Hepatocyte (in vitro differentiated cells): ENCODE measurements at regions not wholly inside any gene's neighbourhood (a gene's known extent, or its start where the extent isn't known, plus 50 kb on each side); places are given as distances from the start of the nearest gene placed in this dataset.

Experiments
- DNase-seq: peaks from one replicate; pipeline ENCODE4 v3.0.0-alpha.2; 2016; ENCODE audit warnings: low spot score
- H2AFZ ChIP-seq: fragments of 200-600 bp; sonication (generic); 2 replicates; pipeline ENCODE4 v1.6.0; 2016; ENCODE audit warnings: antibody characterized with exemption, mild to moderate bottlenecking
- H3K27ac ChIP-seq: fragments of 200-600 bp; sonication (generic); 2 replicates; pipeline ENCODE4 v1.5.1; 2016; ENCODE audit warnings: mild to moderate bottlenecking
- H3K27me3 ChIP-seq: fragments of 200-600 bp; sonication (generic); 2 replicates; pipeline ENCODE4 v1.6.1; 2016
- H3K36me3 ChIP-seq: fragments of 200-600 bp; sonication (generic); replicated peaks from 2 replicates; pipeline ENCODE4 v1.5.1; 2016; ENCODE audit warnings: low read depth; ENCODE audit not compliant: insufficient read depth
- H3K4me1 ChIP-seq: fragments of 200-600 bp; sonication (generic); 2 replicates; pipeline ENCODE4 v1.5.1; 2016; ENCODE audit warnings: mild to moderate bottlenecking, moderate library complexity; ENCODE audit not compliant: insufficient read depth
- H3K4me2 ChIP-seq: fragments of 200-600 bp; sonication (generic); 2 replicates; pipeline ENCODE4 v1.6.0; 2016
- H3K4me3 ChIP-seq: fragments of 200-600 bp; sonication (generic); 2 replicates; pipeline ENCODE4 v1.5.1; 2016; ENCODE audit warnings: mild to moderate bottlenecking
- H3K79me2 ChIP-seq: fragments of 200-600 bp; sonication (generic); 2 replicates; pipeline ENCODE4 v1.6.0; 2017; ENCODE audit warnings: mild to moderate bottlenecking
- H3K9me2 ChIP-seq: fragments of 200-600 bp; sonication (generic); replicated peaks from 2 replicates; pipeline ENCODE4 v1.6.0; 2017; ENCODE audit warnings: mild to moderate bottlenecking; ENCODE audit not compliant: insufficient read depth
- H3K9me3 ChIP-seq: fragments of 200-600 bp; sonication (generic); 2 replicates; pipeline ENCODE4 v1.5.1; 2016; ENCODE audit warnings: low read depth, mild to moderate bottlenecking
- H4K20me1 ChIP-seq: fragments of 200-600 bp; sonication (generic); 2 replicates; pipeline ENCODE4 v1.6.0; 2016; ENCODE audit warnings: mild to moderate bottlenecking; ENCODE audit not compliant: insufficient read depth, poor library complexity, severe bottlenecking
- EZH2 ChIP-seq: fragments of 200-600 bp; sonication (generic); IDR thresholded peaks from 2 replicates; pipeline ENCODE4 v1.6.1; 2016; ENCODE audit warnings: antibody characterized with exemption, mild to moderate bottlenecking, borderline replicate concordance
- EZH2phosphoT487 ChIP-seq: fragments of 200-600 bp; sonication (generic); IDR thresholded peaks from one replicate; pipeline ENCODE4 v1.6.1; 2018; ENCODE audit warnings: antibody characterized with exemption, mild to moderate bottlenecking, low read depth, moderate library complexity; ENCODE audit not compliant: unreplicated experiment, severe bottlenecking
- WGBS: methylation state at CpG from one replicate; pipeline ENCODE4 v1.1.6; 2016; ENCODE audit warnings: low lambda C conversion rate; ENCODE audit errors: missing lambda C conversion rate; 5-methylcytosine and 5-hydroxymethylcytosine counted together
- TF ChIP-seq, protein P1 (sequence below): fragments of 200-600 bp; sonication (generic); IDR thresholded peaks from 2 replicates; pipeline ENCODE4 v1.5.1; 2016; ENCODE audit warnings: antibody characterized with exemption, mild to moderate bottlenecking; ENCODE audit not compliant: poor library complexity

DNA sequence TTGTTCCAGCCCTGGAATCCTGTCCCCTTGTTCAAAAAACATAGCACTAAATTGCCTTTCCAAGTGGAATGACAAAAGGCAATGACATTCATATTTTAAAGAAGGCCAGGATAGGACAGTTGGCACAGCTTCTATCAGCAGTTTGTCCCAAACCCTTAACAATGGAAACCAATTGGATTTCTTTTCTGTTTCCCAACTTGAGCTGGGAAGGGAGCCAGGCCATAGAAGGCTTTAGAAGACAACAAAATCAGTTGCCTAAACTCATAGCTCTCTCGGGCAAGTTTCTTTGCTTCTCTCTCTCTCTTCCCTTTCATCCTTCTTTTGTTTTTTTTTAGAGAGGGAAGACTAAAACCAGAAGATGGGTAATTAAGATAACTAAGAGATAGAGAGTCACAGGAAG lies 227.7 kb upstream of the TPRG1 start:
- Histone ChIP-seq H3K79me2 (no peaks in the 10 kb centered on the region), H3K4me3 (no peak overlapping the region), H3K9me3 (no peaks in the 10 kb centered on the region), H3K9me2 (no peaks in the 10 kb centered on the region), H3K4me2 (no peak overlapping the region), H3K36me3 (no peaks in the 10 kb centered on the region), H4K20me1 (no peaks in the 10 kb centered on the region), H3K27ac (no peak overlapping the region), H3K27me3 (no peaks in the 10 kb centered on the region), H3K4me1 (peaks cover 10% of the 10 kb centered on the region), H2AFZ (no peak overlapping the region)
- WGBS, result 68% methylated on average over 1 of the region's 1 CpG
- TF ChIP-seq EZH2phosphoT487 (no peak), EZH2 (no peak)
- TF ChIP-seq, protein P1, sequence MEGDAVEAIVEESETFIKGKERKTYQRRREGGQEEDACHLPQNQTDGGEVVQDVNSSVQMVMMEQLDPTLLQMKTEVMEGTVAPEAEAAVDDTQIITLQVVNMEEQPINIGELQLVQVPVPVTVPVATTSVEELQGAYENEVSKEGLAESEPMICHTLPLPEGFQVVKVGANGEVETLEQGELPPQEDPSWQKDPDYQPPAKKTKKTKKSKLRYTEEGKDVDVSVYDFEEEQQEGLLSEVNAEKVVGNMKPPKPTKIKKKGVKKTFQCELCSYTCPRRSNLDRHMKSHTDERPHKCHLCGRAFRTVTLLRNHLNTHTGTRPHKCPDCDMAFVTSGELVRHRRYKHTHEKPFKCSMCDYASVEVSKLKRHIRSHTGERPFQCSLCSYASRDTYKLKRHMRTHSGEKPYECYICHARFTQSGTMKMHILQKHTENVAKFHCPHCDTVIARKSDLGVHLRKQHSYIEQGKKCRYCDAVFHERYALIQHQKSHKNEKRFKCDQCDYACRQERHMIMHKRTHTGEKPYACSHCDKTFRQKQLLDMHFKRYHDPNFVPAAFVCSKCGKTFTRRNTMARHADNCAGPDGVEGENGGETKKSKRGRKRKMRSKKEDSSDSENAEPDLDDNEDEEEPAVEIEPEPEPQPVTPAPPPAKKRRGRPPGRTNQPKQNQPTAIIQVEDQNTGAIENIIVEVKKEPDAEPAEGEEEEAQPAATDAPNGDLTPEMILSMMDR, result no peak
- DNase-seq, result no peak

DNA sequence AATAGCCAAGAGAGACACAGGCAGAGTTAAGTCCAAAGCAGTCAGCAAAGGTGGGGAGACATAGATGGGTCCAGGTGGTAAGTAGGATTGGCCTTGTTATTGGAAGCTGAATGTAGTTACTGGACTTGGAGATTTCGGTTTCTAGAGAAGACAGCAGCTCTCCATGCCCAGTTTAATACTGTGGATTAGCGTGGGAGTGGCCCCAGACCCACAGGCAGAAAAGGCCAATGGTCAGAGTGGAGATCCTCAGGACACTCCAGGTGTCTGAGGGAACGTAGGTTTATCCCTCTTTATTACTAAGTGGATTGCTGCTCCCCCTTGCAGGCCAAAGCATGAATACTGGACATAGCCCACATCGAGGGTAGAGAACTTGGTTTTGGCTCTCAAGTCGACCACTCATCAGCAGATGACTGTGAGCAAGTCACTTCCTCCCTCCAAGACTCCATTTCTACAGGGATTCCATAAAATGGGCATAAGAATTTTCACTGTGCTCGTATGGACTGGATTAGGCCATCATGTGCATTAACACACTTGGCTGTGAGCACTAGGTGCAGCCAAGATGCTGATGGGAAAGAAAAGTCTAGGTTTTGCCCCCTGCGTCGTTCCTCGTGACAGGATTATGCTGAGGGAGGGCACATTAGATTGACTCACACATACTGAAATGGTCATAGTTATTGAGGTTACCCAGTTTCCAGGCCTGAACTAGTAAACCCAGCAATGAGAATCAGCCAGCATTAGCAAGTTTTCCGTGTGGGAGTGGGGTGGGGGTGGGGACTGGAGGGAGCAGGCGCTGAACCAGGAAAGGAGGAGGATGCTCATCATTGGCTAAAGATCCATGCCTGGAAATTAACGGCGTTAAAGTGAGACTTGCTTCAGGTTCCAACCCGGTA lies 225.2 kb upstream of the TPRG1 start:
- Histone ChIP-seq H3K4me1 (peaks cover 21% of the 10 kb centered on the region), H3K79me2 (no peaks in the 10 kb centered on the region), H3K9me2 (no peaks in the 10 kb centered on the region), H3K9me3 (no peaks in the 10 kb centered on the region), H3K4me3 (no peak overlapping the region), H3K4me2 (peak overlapping the region; percentile 76), H2AFZ (no peak overlapping the region), H3K36me3 (no peaks in the 10 kb centered on the region), H4K20me1 (no peaks in the 10 kb centered on the region), H3K27me3 (no peaks in the 10 kb centered on the region), H3K27ac (peak overlapping the region; percentile 97)
- 82% methylated on average over 14 of the region's 14 CpGs for WGBS
- peak; percentile 13 for DNase-seq
- TF ChIP-seq, protein P1, result no peak
- TF ChIP-seq EZH2 (no peak), EZH2phosphoT487 (no peak)

DNA sequence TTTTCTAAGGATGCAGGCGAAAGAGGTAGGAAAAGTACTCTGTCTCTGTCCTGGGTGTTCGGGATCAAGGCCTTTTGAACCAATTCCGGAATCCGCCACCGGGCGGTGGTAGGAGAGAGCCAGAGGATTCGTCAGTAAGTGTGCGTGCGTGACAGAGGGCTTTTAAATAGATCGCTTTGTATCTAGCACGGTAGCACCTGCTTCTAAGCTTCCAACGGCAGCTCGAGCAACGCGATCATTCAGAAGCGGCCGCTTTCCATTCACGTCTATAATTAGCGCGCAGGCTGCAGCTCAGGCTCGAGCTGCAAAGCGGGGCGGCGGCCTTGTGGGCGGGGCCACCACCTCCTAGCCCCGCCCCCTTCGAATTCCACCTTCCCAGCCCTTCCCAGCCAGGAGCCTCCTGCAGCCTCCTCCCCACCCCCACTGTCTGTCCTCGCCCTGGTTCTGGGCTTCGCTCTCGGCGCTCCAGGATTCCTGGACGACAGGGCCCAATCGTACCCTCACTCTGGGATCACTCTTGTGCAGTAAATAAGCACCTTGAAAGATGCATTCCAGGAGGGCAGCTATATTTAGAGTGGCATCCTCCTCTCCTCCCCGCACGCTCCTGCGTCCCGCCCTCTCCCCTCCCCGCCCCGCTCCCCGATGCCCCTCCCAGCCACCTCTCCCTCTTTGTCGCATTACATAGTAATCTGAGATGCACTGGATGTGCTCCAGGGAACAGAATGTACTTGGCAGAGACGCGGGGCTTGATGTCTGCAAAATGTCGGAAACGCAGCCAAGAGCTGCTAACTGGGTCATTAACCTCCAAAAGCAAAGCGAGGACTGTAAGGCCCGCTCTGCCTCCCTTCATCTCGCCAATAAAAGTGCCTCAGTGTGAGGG lies 224.1 kb upstream of the TPRG1 start:
- no peak for TF ChIP-seq EZH2phosphoT487
- TF ChIP-seq, protein P1, result peak; percentile 44
- no peaks in the 10 kb centered on the region for H3K36me3 ChIP-seq
- no peaks in the 10 kb centered on the region for H3K9me2 ChIP-seq
- no peaks in the 10 kb centered on the region for H3K79me2 ChIP-seq
- WGBS, result 4% methylated on average over 43 of the region's 48 CpGs
- DNase-seq, result peak; percentile 93
- H3K4me1 ChIP-seq, result peaks cover 22% of the 10 kb centered on the region
- H3K4me3 ChIP-seq, result no peak overlapping the region
- no peaks in the 10 kb centered on the region for H3K27me3 ChIP-seq
- peak overlapping the region; percentile 97 for H3K27ac ChIP-seq
- H3K4me2 ChIP-seq, result peak overlapping the region; percentile 76
- no peaks in the 10 kb centered on the region for H4K20me1 ChIP-seq
- peak overlapping the region; percentile 45 for H2AFZ ChIP-seq
- H3K9me3 ChIP-seq, result no peaks in the 10 kb centered on the region
